Stimulated activated CD4-positive, alpha-beta T cell treated with anti-CD3 and anti-CD28 coated beads, Interleukin-4, amount 100 ng/mL, for 1 hour (primary cell): ENCODE measurements at regions not wholly inside any gene's neighbourhood (a gene's known extent, or its start where the extent isn't known, plus 50 kb on each side); places are given as distances from the start of the nearest gene placed in this dataset.

ENCODE experiments used
- DNase-seq: peaks from one replicate; pipeline ENCODE4 v3.0.0-alpha.2; 2020

GRCh38 chr10:78374331-78375028 is 340.8 kb downstream of the RPS24 start:
- no peak for DNase-seq

GRCh38 chr10:78375854-78376785 is 342.5 kb downstream of the RPS24 start:
- no peak for DNase-seq

- no peak for DNase-seq
Observed at GRCh38 chr10:78377356-78377755, 343.7 kb downstream of the RPS24 start.

- DNase-seq, result no peak
Observed at GRCh38 chr10:78378192-78378591, 344.5 kb downstream of the RPS24 start.

GRCh38 chr10:78381107-78381506 is 347.4 kb downstream of the RPS24 start:
- no peak for DNase-seq

- no peak for DNase-seq
Observed at GRCh38 chr10:78382047-78382446, 348.4 kb downstream of the RPS24 start.

GRCh38 chr10:78382772-78383171 is 349.1 kb downstream of the RPS24 start:
- DNase-seq, result no peak

DNA sequence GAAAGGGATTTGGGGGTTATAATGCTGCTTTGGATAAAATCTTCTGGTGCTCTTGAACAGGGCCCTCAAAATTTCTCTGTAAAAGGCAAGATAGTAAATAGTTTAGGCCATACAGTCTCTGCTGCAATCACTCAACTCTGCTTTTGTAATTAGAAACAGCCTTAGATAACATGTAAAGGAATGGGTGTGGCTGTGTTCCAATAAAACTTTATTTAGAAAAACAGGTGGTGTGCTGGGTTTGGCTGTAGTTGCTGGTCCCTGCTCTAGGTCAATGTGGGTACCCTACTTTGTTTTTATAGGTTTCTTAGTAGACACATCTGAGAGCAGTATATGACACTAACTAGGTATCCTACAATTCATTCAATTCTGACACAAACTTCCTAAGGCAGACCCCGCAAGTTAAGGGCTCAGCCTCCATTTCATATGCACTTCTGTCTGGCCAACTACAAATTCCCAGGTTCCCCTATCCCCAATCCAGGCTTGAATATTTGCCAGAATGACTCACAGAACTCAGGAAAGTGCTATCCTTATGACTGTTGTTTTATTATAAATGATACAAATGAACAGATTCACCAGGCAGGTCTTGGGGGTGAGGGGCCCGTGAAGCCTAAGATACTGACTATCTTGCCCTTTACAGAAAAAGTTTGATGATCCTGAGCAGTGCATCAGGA is 349.9 kb downstream of the RPS24 start:
- DNase-seq, result no peak

GRCh38 chr10:78384049-78384431 is 350.4 kb downstream of the RPS24 start:
- no peak for DNase-seq

DNA sequence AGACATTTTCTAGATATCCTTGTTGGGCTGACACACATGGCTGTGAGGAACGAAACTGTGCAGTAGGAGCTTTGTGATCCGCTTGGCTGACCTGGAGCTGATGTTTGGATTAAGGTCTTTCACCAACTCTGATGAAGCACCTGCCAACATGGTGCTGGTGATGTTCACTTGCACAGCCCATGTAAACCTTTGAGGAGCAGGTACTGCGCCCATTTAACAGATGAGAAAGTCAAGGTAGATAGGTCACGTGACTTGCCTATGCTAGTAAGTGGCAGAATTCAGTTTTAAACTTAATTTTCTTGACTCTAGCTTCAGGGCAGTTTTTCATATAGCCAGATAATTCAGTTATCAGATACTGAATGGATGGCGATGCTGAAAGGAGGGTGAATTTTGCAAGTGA is 351.9 kb downstream of the RPS24 start:
- DNase-seq, result no peak

- DNase-seq, result no peak
Observed at GRCh38 chr10:78386509-78386908, 352.8 kb downstream of the RPS24 start.

- no peak for DNase-seq
Observed at GRCh38 chr10:78388331-78389050, 354.8 kb downstream of the RPS24 start.

GRCh38 chr10:78389419-78389818 is 355.8 kb downstream of the RPS24 start:
- DNase-seq, result no peak

GRCh38 chr10:78390051-78390450 is 356.4 kb downstream of the RPS24 start:
- no peak for DNase-seq

DNA sequence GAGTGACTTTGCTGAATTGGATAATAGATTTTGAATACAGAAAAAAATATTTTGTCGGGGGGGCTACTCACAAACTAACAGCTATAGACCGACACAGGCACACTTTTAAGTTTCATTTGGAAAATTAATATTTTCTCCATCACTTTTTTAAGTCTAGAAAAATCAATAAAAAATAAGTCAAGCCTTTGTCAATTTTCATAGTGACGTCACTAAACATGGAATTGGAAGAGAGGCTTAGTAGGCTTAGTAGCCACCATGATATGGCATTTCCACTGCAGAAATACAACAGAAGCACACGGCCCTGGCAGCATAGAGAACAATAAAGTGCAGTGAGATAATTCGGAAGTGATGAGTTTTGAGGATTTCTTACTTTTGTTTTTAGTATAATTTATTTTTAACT is 357.2 kb downstream of the RPS24 start:
- no peak for DNase-seq

DNA sequence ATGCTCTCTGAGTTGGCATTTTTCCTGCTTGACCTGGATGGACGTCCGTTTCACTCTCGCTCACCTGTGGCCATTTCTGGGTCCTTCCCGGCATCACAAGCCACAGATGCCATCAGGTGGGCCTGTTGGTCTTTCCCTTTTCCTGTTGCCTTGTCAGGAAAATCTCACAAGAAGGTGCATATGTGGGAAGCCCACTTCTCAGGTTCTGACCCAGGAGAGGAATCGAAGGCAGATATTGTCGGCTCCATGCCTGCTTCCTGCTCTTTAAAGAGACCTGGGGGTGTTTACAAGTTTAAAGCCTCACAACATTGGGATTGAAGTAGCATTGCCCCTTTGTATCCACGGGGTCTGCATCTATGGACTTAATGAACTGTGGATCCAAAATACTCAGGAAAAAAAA is 357.9 kb downstream of the RPS24 start:
- no peak for DNase-seq

DNA sequence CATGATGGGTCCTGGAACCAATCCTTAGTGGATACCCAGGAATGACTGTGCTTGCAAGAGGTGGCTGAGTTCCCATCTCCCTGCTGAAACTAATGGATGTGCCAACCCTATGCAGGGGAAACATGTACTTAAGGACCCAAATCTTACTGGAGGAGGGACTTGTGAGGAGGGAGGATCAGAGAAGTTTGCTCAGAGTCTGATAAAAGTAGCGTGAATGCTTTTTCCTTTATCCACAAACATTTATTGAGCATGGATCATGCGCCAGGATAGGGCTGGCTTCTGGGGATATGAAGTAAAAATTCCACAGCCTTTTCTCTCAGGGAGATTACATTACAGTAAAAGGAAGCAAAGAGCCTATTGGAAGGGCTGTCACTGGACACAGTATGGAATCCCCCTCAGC is 358.5 kb downstream of the RPS24 start:
- DNase-seq, result no peak

DNA sequence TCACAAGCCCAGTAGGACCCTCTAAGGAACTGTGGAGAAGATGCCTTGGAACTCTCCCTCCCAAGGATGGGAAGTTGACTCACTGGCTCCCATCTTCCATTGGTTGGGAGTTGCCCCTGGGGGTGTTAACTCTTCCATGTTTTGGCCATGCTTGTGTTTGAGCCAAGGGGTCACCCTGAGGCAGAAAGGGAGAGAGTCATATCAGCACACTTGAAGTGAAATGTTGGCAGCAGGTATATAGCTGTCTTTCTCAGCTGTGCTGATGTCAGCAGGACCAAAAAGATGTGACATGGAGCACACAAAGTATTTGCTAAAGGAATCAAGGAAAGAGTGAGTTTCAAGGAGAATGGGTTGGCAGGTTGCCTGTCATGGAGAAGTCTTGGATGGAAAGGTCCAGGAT is 359.4 kb downstream of the RPS24 start:
- no peak for DNase-seq

GRCh38 chr10:78394047-78394446 is 360.4 kb downstream of the RPS24 start:
- DNase-seq, result no peak

- no peak for DNase-seq
Observed at GRCh38 chr10:78395162-78395561, 361.5 kb downstream of the RPS24 start.

GRCh38 chr10:78396754-78397153 is 363.1 kb downstream of the RPS24 start:
- no peak for DNase-seq

GRCh38 chr10:78397786-78398185 is 364.1 kb downstream of the RPS24 start:
- DNase-seq, result no peak

- DNase-seq, result no peak
Observed at GRCh38 chr10:78398382-78398781, 364.7 kb downstream of the RPS24 start.
